ENCODE measurements at regions not wholly inside any gene's neighbourhood (a gene's known extent, or its start where the extent isn't known, plus 50 kb on each side); places are given as distances from the start of the nearest gene placed in this dataset.

GRCh38 chr3:64860536-64860870 is 172.7 kb upstream of the ADAMTS9 start:
- H3K9me3 Mint-ChIP-seq (ENCODE audit: unreplicated experiment) = peaks cover 10% of the 10 kb centered on the region
- Histone ChIP-seq H3K9me3 (no peaks in the 10 kb centered on the region), H3K4me3 (ENCODE audit: low read depth, low read length) (no peak overlapping the region), H3K27me3 (replicated peaks; ENCODE audit: control insufficient read depth, insufficient read depth, low read length) (no peaks in the 10 kb centered on the region), H3K36me3 (ENCODE audit: control insufficient read depth, insufficient read depth, low read length) (no peaks in the 10 kb centered on the region), H3K4me1 (no peaks in the 10 kb centered on the region)
- DNase-seq = no peak
- intact Hi-C loops (cut with micrococcal nuclease; ENCODE audit: unreplicated experiment) = no loop called here
- H3K4me3 Mint-ChIP-seq (ENCODE audit: unreplicated experiment) = no peak overlapping the region
- no peaks in the 10 kb centered on the region for H3K27me3 Mint-ChIP-seq (ENCODE audit: insufficient read depth, unreplicated experiment)
- ChIA-PET POLR2A (no interaction called here), CTCF (no interaction called here)
- H3K27ac Mint-ChIP-seq (ENCODE audit: unreplicated experiment) = no peak overlapping the region
- no peaks in the 10 kb centered on the region for H3K36me3 Mint-ChIP-seq (ENCODE audit: insufficient read depth, unreplicated experiment)
- H3K4me1 Mint-ChIP-seq (ENCODE audit: low read depth, unreplicated experiment) = no peaks in the 10 kb centered on the region
- TF ChIP-seq CTCF (IDR thresholded peaks at IDR 0.05; ENCODE audit: insufficient read depth in 1 of 2, low read depth in 1 of 2, low read length in 1 of 2, severe bottlenecking in 1 of 2, unreplicated experiment in 1 of 2) = no peak
- no TSS peak for BruUV-seq (replicated peaks)

GRCh38 chr3:64859625-64860535 is 172.1 kb upstream of the ADAMTS9 start:
- Mint-ChIP-seq H3K4me1 (ENCODE audit: low read depth, unreplicated experiment) (no peaks in the 10 kb centered on the region), H3K27me3 (ENCODE audit: insufficient read depth, unreplicated experiment) (no peaks in the 10 kb centered on the region), H3K9me3 (ENCODE audit: unreplicated experiment) (peaks cover 10% of the 10 kb centered on the region), H3K36me3 (ENCODE audit: insufficient read depth, unreplicated experiment) (no peaks in the 10 kb centered on the region), H3K4me3 (ENCODE audit: unreplicated experiment) (no peak overlapping the region), H3K27ac (ENCODE audit: unreplicated experiment) (no peak overlapping the region)
- ChIA-PET CTCF (no interaction called here), POLR2A (no interaction called here)
- no peaks in the 10 kb centered on the region for H3K36me3 ChIP-seq (ENCODE audit: control insufficient read depth, insufficient read depth, low read length)
- no peak for DNase-seq
- no peaks in the 10 kb centered on the region for H3K27me3 ChIP-seq (replicated peaks; ENCODE audit: control insufficient read depth, insufficient read depth, low read length)
- TF ChIP-seq CTCF (IDR thresholded peaks at IDR 0.05; ENCODE audit: insufficient read depth in 1 of 2, low read depth in 1 of 2, low read length in 1 of 2, severe bottlenecking in 1 of 2, unreplicated experiment in 1 of 2) = no peak
- H3K9me3 ChIP-seq = no peaks in the 10 kb centered on the region
- H3K4me1 ChIP-seq = no peaks in the 10 kb centered on the region
- intact Hi-C loops (cut with micrococcal nuclease; ENCODE audit: unreplicated experiment) = no loop called here
- BruUV-seq (replicated peaks) = no TSS peak
- H3K4me3 ChIP-seq (ENCODE audit: low read depth, low read length) = no peak overlapping the region

- Histone ChIP-seq H3K4me1 (peaks cover 13% of the 10 kb centered on the region), H3K27me3 (replicated peaks; ENCODE audit: control insufficient read depth, insufficient read depth, low read length) (no peaks in the 10 kb centered on the region), H3K36me3 (ENCODE audit: control insufficient read depth, insufficient read depth, low read length) (no peaks in the 10 kb centered on the region), H3K9me3 (no peaks in the 10 kb centered on the region), H3K4me3 (ENCODE audit: low read depth, low read length) (no peak overlapping the region)
- no peaks in the 10 kb centered on the region for H3K36me3 Mint-ChIP-seq (ENCODE audit: insufficient read depth, unreplicated experiment)
- no peak for DNase-seq
- peaks cover 8% of the 10 kb centered on the region for H3K9me3 Mint-ChIP-seq (ENCODE audit: unreplicated experiment)
- CTCF ChIA-PET = no interaction called here
- no peak overlapping the region for H3K27ac Mint-ChIP-seq (ENCODE audit: unreplicated experiment)
- BruUV-seq (replicated peaks) = no TSS peak
- no peaks in the 10 kb centered on the region for H3K27me3 Mint-ChIP-seq (ENCODE audit: insufficient read depth, unreplicated experiment)
- H3K4me3 Mint-ChIP-seq (ENCODE audit: unreplicated experiment) = no peak overlapping the region
- H3K4me1 Mint-ChIP-seq (ENCODE audit: low read depth, unreplicated experiment) = peaks cover 9% of the 10 kb centered on the region
- POLR2A ChIA-PET = interaction anchor here (0.7 kb wide), 1 partner anchor 170 kb away, joined by 3 read pairs; no protein-coding TSS in a partner anchor
- TF ChIP-seq CTCF (IDR thresholded peaks at IDR 0.05; ENCODE audit: insufficient read depth in 1 of 2, low read depth in 1 of 2, low read length in 1 of 2, severe bottlenecking in 1 of 2, unreplicated experiment in 1 of 2) = no peak
- intact Hi-C loops (cut with micrococcal nuclease; ENCODE audit: unreplicated experiment) = no loop called here
Measured at GRCh38 chr3:64856977-64857516, 169.2 kb upstream of the ADAMTS9 start.

All from Caco-2 (cell line).